ENCODE measurements at regions not wholly inside any gene's neighbourhood (a gene's known extent, or its start where the extent isn't known, plus 50 kb on each side); places are given as distances from the start of the nearest gene placed in this dataset.

GRCh38 chr15:35756623-35757022, 210.7 kb upstream of the DPH6 start:
- Histone ChIP-seq H3K9ac (ENCODE audit: low read depth, low read length) (no peak overlapping the region), H3K4me1 (ENCODE audit: insufficient read depth, low read length) (no peaks in the 10 kb centered on the region; the same call in 1 of the 2 replicates), H3K9me3 (ENCODE audit: insufficient read depth, low read depth, low read length) (no peaks in the 10 kb centered on the region), H3K36me3 (ENCODE audit: insufficient read depth, low read depth, low read length) (no peaks in the 10 kb centered on the region), H3K4me3 (ENCODE audit: low read length) (no peak overlapping the region), H3K27me3 (ENCODE audit: insufficient read depth, low read length) (no peaks in the 10 kb centered on the region), H3K27ac (ENCODE audit: low read length) (no peak overlapping the region)

GRCh38 chr15:35757361-35757760, 211.4 kb upstream of the DPH6 start:
- Histone ChIP-seq H3K27me3 (ENCODE audit: insufficient read depth, low read length) (no peaks in the 10 kb centered on the region), H3K27ac (ENCODE audit: low read length) (no peak overlapping the region), H3K4me3 (ENCODE audit: low read length) (no peak overlapping the region)

GRCh38 chr15:35757765-35758164, 211.8 kb upstream of the DPH6 start:
- Histone ChIP-seq H3K4me1 (ENCODE audit: insufficient read depth, low read length) (no peaks in the 10 kb centered on the region), H3K9me3 (ENCODE audit: insufficient read depth, low read depth, low read length) (no peaks in the 10 kb centered on the region), H3K27ac (ENCODE audit: low read length) (no peak overlapping the region), H3K9ac (ENCODE audit: low read depth, low read length) (no peak overlapping the region), H3K27me3 (ENCODE audit: insufficient read depth, low read length) (no peaks in the 10 kb centered on the region), H3K36me3 (ENCODE audit: insufficient read depth, low read depth, low read length) (no peaks in the 10 kb centered on the region), H3K4me3 (ENCODE audit: low read length) (no peak overlapping the region)

More at GRCh38 chr15:35757361-35757760, 211.4 kb upstream of the DPH6 start:
- Histone ChIP-seq H3K9ac (ENCODE audit: low read depth, low read length) (no peak overlapping the region), H3K9me3 (ENCODE audit: insufficient read depth, low read depth, low read length) (no peaks in the 10 kb centered on the region), H3K36me3 (ENCODE audit: insufficient read depth, low read depth, low read length) (no peaks in the 10 kb centered on the region), H3K4me1 (ENCODE audit: insufficient read depth, low read length) (no peaks in the 10 kb centered on the region)

- H3K9ac ChIP-seq (ENCODE audit: low read depth, low read length): no peak overlapping the region
- no peaks in the 10 kb centered on the region for H3K9me3 ChIP-seq (ENCODE audit: insufficient read depth, low read depth, low read length)
- H3K36me3 ChIP-seq (ENCODE audit: insufficient read depth, low read depth, low read length): no peaks in the 10 kb centered on the region
- no peak overlapping the region for H3K4me3 ChIP-seq (ENCODE audit: low read length)
- H3K4me1 ChIP-seq (ENCODE audit: insufficient read depth, low read length): no peaks in the 10 kb centered on the region
- H3K27me3 ChIP-seq (ENCODE audit: insufficient read depth, low read length): no peaks in the 10 kb centered on the region
- no peak overlapping the region for H3K27ac ChIP-seq (ENCODE audit: low read length)
Observed at GRCh38 chr15:35764661-35765519, 218.9 kb upstream of the DPH6 start.

GRCh38 chr15:35768949-35769348, 223.0 kb upstream of the DPH6 start:
- no peak overlapping the region for H3K27ac ChIP-seq (ENCODE audit: low read length)
- H3K4me3 ChIP-seq (ENCODE audit: low read length): no peak overlapping the region
- H3K36me3 ChIP-seq (ENCODE audit: insufficient read depth, low read depth, low read length): no peaks in the 10 kb centered on the region
- no peaks in the 10 kb centered on the region for H3K9me3 ChIP-seq (ENCODE audit: insufficient read depth, low read depth, low read length)
- H3K9ac ChIP-seq (ENCODE audit: low read depth, low read length): no peak overlapping the region
- H3K27me3 ChIP-seq (ENCODE audit: insufficient read depth, low read length): no peaks in the 10 kb centered on the region
- no peaks in the 10 kb centered on the region for H3K4me1 ChIP-seq (ENCODE audit: insufficient read depth, low read length)

- H3K27me3 ChIP-seq (ENCODE audit: insufficient read depth, low read length): no peaks in the 10 kb centered on the region
- no peak overlapping the region for H3K9ac ChIP-seq (ENCODE audit: low read depth, low read length)
- no peak overlapping the region for H3K4me3 ChIP-seq (ENCODE audit: low read length)
- no peaks in the 10 kb centered on the region for H3K4me1 ChIP-seq (ENCODE audit: insufficient read depth, low read length)
- no peaks in the 10 kb centered on the region for H3K36me3 ChIP-seq (ENCODE audit: insufficient read depth, low read depth, low read length)
- no peaks in the 10 kb centered on the region for H3K9me3 ChIP-seq (ENCODE audit: insufficient read depth, low read depth, low read length)
- H3K27ac ChIP-seq (ENCODE audit: low read length): no peak overlapping the region
Observed at GRCh38 chr15:35769656-35770055, 223.7 kb upstream of the DPH6 start.

- Histone ChIP-seq H3K27ac (ENCODE audit: low read length) (no peak overlapping the region), H3K4me1 (ENCODE audit: insufficient read depth, low read length) (no peaks in the 10 kb centered on the region), H3K9me3 (ENCODE audit: insufficient read depth, low read depth, low read length) (no peaks in the 10 kb centered on the region), H3K9ac (ENCODE audit: low read depth, low read length) (no peak overlapping the region), H3K36me3 (ENCODE audit: insufficient read depth, low read depth, low read length) (no peaks in the 10 kb centered on the region), H3K27me3 (ENCODE audit: insufficient read depth, low read length) (no peaks in the 10 kb centered on the region), H3K4me3 (ENCODE audit: low read length) (no peak overlapping the region)
Observed at GRCh38 chr15:35771746-35772442, 225.9 kb upstream of the DPH6 start.

- Histone ChIP-seq H3K36me3 (ENCODE audit: insufficient read depth, low read depth, low read length) (no peaks in the 10 kb centered on the region), H3K4me3 (ENCODE audit: low read length) (no peak overlapping the region), H3K9me3 (ENCODE audit: insufficient read depth, low read depth, low read length) (no peaks in the 10 kb centered on the region), H3K9ac (ENCODE audit: low read depth, low read length) (no peak overlapping the region), H3K27ac (ENCODE audit: low read length) (no peak overlapping the region), H3K27me3 (ENCODE audit: insufficient read depth, low read length) (no peaks in the 10 kb centered on the region), H3K4me1 (ENCODE audit: insufficient read depth, low read length) (no peaks in the 10 kb centered on the region)
Observed at GRCh38 chr15:35774653-35775052, 228.7 kb upstream of the DPH6 start.

GRCh38 chr15:35775471-35775870, 229.5 kb upstream of the DPH6 start:
- H3K27me3 ChIP-seq (ENCODE audit: insufficient read depth, low read length): no peaks in the 10 kb centered on the region

GRCh38 chr15:35777061-35777460, 231.1 kb upstream of the DPH6 start:
- Histone ChIP-seq H3K36me3 (ENCODE audit: insufficient read depth, low read depth, low read length) (no peaks in the 10 kb centered on the region), H3K4me3 (ENCODE audit: low read length) (no peak overlapping the region), H3K27ac (ENCODE audit: low read length) (no peak overlapping the region), H3K4me1 (ENCODE audit: insufficient read depth, low read length) (no peaks in the 10 kb centered on the region), H3K9me3 (ENCODE audit: insufficient read depth, low read depth, low read length) (no peaks in the 10 kb centered on the region), H3K27me3 (ENCODE audit: insufficient read depth, low read length) (no peaks in the 10 kb centered on the region), H3K9ac (ENCODE audit: low read depth, low read length) (no peak overlapping the region)

More at GRCh38 chr15:35775471-35775870, 229.5 kb upstream of the DPH6 start:
- no peaks in the 10 kb centered on the region for H3K36me3 ChIP-seq (ENCODE audit: insufficient read depth, low read depth, low read length)
- no peak overlapping the region for H3K27ac ChIP-seq (ENCODE audit: low read length)
- H3K4me3 ChIP-seq (ENCODE audit: low read length): no peak overlapping the region
- no peaks in the 10 kb centered on the region for H3K9me3 ChIP-seq (ENCODE audit: insufficient read depth, low read depth, low read length)
- H3K4me1 ChIP-seq (ENCODE audit: insufficient read depth, low read length): no peaks in the 10 kb centered on the region
- no peak overlapping the region for H3K9ac ChIP-seq (ENCODE audit: low read depth, low read length)

GRCh38 chr15:35783203-35783602, 237.2 kb upstream of the DPH6 start:
- Histone ChIP-seq H3K27ac (ENCODE audit: low read length) (no peak overlapping the region), H3K27me3 (ENCODE audit: insufficient read depth, low read length) (no peaks in the 10 kb centered on the region)

GRCh38 chr15:35784745-35785144, 238.8 kb upstream of the DPH6 start:
- no peaks in the 10 kb centered on the region for H3K36me3 ChIP-seq (ENCODE audit: insufficient read depth, low read depth, low read length)
- no peak overlapping the region for H3K9ac ChIP-seq (ENCODE audit: low read depth, low read length)
- H3K4me3 ChIP-seq (ENCODE audit: low read length): no peak overlapping the region
- no peak overlapping the region for H3K27ac ChIP-seq (ENCODE audit: low read length)
- no peaks in the 10 kb centered on the region; the same call in 1 of the 2 replicates for H3K4me1 ChIP-seq (ENCODE audit: insufficient read depth, low read length)
- no peaks in the 10 kb centered on the region for H3K27me3 ChIP-seq (ENCODE audit: insufficient read depth, low read length)
- H3K9me3 ChIP-seq (ENCODE audit: insufficient read depth, low read depth, low read length): no peaks in the 10 kb centered on the region

More at GRCh38 chr15:35783203-35783602, 237.2 kb upstream of the DPH6 start:
- Histone ChIP-seq H3K9ac (ENCODE audit: low read depth, low read length) (no peak overlapping the region), H3K9me3 (ENCODE audit: insufficient read depth, low read depth, low read length) (no peaks in the 10 kb centered on the region), H3K36me3 (ENCODE audit: insufficient read depth, low read depth, low read length) (no peaks in the 10 kb centered on the region), H3K4me3 (ENCODE audit: low read length) (no peak overlapping the region), H3K4me1 (ENCODE audit: insufficient read depth, low read length) (no peaks in the 10 kb centered on the region; the same call in 1 of the 2 replicates)

Measured in iPS-20b (cell line).